HCT116 (cell line): ENCODE measurements at regions not wholly inside any gene's neighbourhood (a gene's known extent, or its start where the extent isn't known, plus 50 kb on each side); places are given as distances from the start of the nearest gene placed in this dataset.
"Not testable (repeated sequence)": the region's sequence is repeated elsewhere in the genome, so short reads cannot be mapped to it uniquely, and the experiment has no call there.

Experiments
- ATAC-seq: fragments of 200-7000 bp; cut with Tn5 transposase; 2 replicates; pipeline ENCODE4 v1.9.1; 2020; ENCODE audit warnings: mild to moderate bottlenecking, moderate library complexity
- BruUV-seq: library from RNA; stranded (reverse); fragments of 400-500 nt; replicated peaks from 2 replicates; lab custom pipeline; 2021; lab: Mats Ljungman, UMichigan
- CTCF ChIA-PET: fragments of 300-600 bp; sonication (Branson Sonifier 250); formaldehyde crosslinking; loops from one replicate; lab custom pipeline; 2021; ENCODE audit warnings: antibody characterized with exemption; lab: Charles Lee
- POLR2A ChIA-PET: fragments of 300-600, 350-600 bp; sonication (Branson Sonifier 250); formaldehyde crosslinking; loops from one replicate; lab custom pipeline; 2021; ENCODE audit warnings: antibody characterized with exemption; lab: Charles Lee
- RAD21 ChIA-PET, 2 experiments: fragments of 300-600 bp; sonication (Branson Sonifier 250); formaldehyde crosslinking; loops; one replicate each; lab custom pipeline; 2023; ENCODE audit warnings: low total read pairs in 2 of 2; ENCODE audit not compliant: uncharacterized antibody in 2 of 2, unreplicated experiment in 2 of 2, low non-redundant PET in 1 of 2; lab: Charles Lee
- DNase-seq: peaks from one replicate; pipeline ENCODE4 v3.0.0-alpha.2; 2010; ENCODE audit warnings: low read depth, low spot score
- H2AFZ ChIP-seq: fragments of 200-600 bp; shearing (Covaris generic), sonication (generic); 2 replicates; pipeline ENCODE4 v1.6.1; 2017; ENCODE audit warnings: low read depth, mixed run types, mixed read lengths, antibody characterized with exemption, low read length; ENCODE audit not compliant: poor library complexity, severe bottlenecking
- H3K27ac ChIP-seq: 2 replicates; pipeline ENCODE4 v1.5.1; 2012; ENCODE audit warnings: low read depth, low read length
- H3K27me3 ChIP-seq: fragments of 200-600 bp; sonication (generic); 2 replicates; pipeline ENCODE4 v1.6.1; 2016; ENCODE audit warnings: mixed run types, low read length, mixed read lengths; ENCODE audit not compliant: insufficient read depth
- H3K36me3 ChIP-seq, 2 experiments: fragments of 200-500 bp in 1 of 2; fragments of 200-600 bp in 1 of 2; sonication (Bioruptor generic) in 1 of 2; sonication (generic) in 1 of 2; 2 replicates each; pipeline versions ENCODE4 v1.5.1 to v1.6.1; 2014 to 2016; ENCODE audit warnings: low read length in 2 of 2, inconsistent platforms in 1 of 2, mixed read lengths in 1 of 2, mixed run types in 1 of 2; ENCODE audit not compliant: insufficient read depth in 2 of 2, control insufficient read depth in 1 of 2
- H3K4me1 ChIP-seq, 2 experiments: fragments of 200-600 bp in 1 of 2; sonication (generic) in 1 of 2; 2 replicates each; pipeline versions ENCODE4 v1.5.1 to v1.6.1; 2012 to 2017; ENCODE audit warnings: low read length in 2 of 2, inconsistent platforms in 1 of 2, mild to moderate bottlenecking in 1 of 2, mixed read lengths in 1 of 2, mixed run types in 1 of 2, moderate library complexity in 1 of 2; ENCODE audit not compliant: insufficient read depth in 2 of 2, control insufficient read depth in 1 of 2
- H3K4me2 ChIP-seq: fragments of 200-600 bp; sonication (generic); 2 replicates; pipeline ENCODE4 v1.6.1; 2017; ENCODE audit warnings: mixed run types, low read length, mixed read lengths
- H3K4me3 ChIP-seq, 2 experiments: fragments of 200-600 bp in 1 of 2; sonication (generic) in 1 of 2; replicated peaks in 1 of 2; 2 replicates each; pipeline ENCODE4 v1.5.1; 2011 to 2016; ENCODE audit warnings: low read length in 2 of 2, control low read depth in 1 of 2, low read depth in 1 of 2, mild to moderate bottlenecking in 1 of 2, mixed read lengths in 1 of 2, mixed run types in 1 of 2
- H3K79me2 ChIP-seq: fragments of 200-600 bp; sonication (generic); 2 replicates; pipeline ENCODE4 v1.6.1; 2017; ENCODE audit warnings: mild to moderate bottlenecking, mixed run types, low read length, moderate library complexity, mixed read lengths; ENCODE audit not compliant: insufficient read depth
- H3K9ac ChIP-seq: fragments of 200-600 bp; sonication (generic); 2 replicates; pipeline ENCODE4 v1.6.1; 2016; ENCODE audit warnings: low read length, mixed read lengths
- H3K9me2 ChIP-seq: fragments of 200-600 bp; sonication (generic), shearing (Covaris generic); 2 replicates; pipeline ENCODE4 v1.6.1; 2017; ENCODE audit warnings: mixed run types, mild to moderate bottlenecking, moderate library complexity; ENCODE audit not compliant: insufficient read depth
- H3K9me3 ChIP-seq, 2 experiments: fragments of 200-500 bp in 1 of 2; fragments of 200-600 bp in 1 of 2; sonication (Bioruptor generic) in 1 of 2; sonication (generic) in 1 of 2; 2 replicates each; pipeline ENCODE4 v1.6.1; 2014 to 2017; ENCODE audit warnings: low read length in 2 of 2, mixed read lengths in 2 of 2, inconsistent platforms in 1 of 2, low read depth in 1 of 2, mild to moderate bottlenecking in 1 of 2, mixed run types in 1 of 2, moderate library complexity in 1 of 2; ENCODE audit not compliant: control insufficient read depth in 1 of 2, insufficient read depth in 1 of 2
- H4K20me1 ChIP-seq: fragments of 200-600 bp; sonication (generic), shearing (Covaris generic); 2 replicates; pipeline ENCODE4 v1.6.1; 2017; ENCODE audit warnings: mixed run types, mild to moderate bottlenecking, moderate library complexity; ENCODE audit not compliant: insufficient read depth
- ATF3 ChIP-seq: IDR thresholded peaks from 2 replicates; pipeline ENCODE4 v1.6.1; 2012
- CEBPB ChIP-seq: IDR thresholded peaks from 2 replicates; pipeline ENCODE4 v1.6.1; 2012; ENCODE audit warnings: low read depth
- CTCF ChIP-seq, 3 experiments: fragments of 200-600 bp in 1 of 3; sonication (generic) in 1 of 3; IDR thresholded peaks in 2 of 3; conservative IDR thresholded peaks in 1 of 3; 2 replicates each; pipeline ENCODE4 v1.5.1; 2012 to 2017; ENCODE audit warnings: low read depth in 2 of 3, low read length in 2 of 3, antibody characterized with exemption in 1 of 3, borderline replicate concordance in 1 of 3, control low read depth in 1 of 3, mild to moderate bottlenecking in 1 of 3, mixed read lengths in 1 of 3, mixed run types in 1 of 3, moderate library complexity in 1 of 3; ENCODE audit not compliant: insufficient read depth in 1 of 3
- EGR1 ChIP-seq: IDR thresholded peaks from 2 replicates; pipeline ENCODE4 v1.6.1; 2012; ENCODE audit warnings: low read depth
- ELF1 ChIP-seq: IDR thresholded peaks from 2 replicates; pipeline ENCODE4 v1.6.1; 2012; ENCODE audit warnings: low read depth, borderline replicate concordance
- FOSL1 ChIP-seq: IDR thresholded peaks from 2 replicates; pipeline ENCODE4 v1.6.1; 2012; ENCODE audit warnings: low read depth
- JUND ChIP-seq: IDR thresholded peaks from 2 replicates; pipeline ENCODE4 v1.6.1; 2012
- POLR2AphosphoS5 ChIP-seq: IDR thresholded peaks from 2 replicates; pipeline ENCODE4 v1.6.1; 2011; ENCODE audit warnings: mild to moderate bottlenecking, low read depth, low read length, moderate library complexity
- RAD21 ChIP-seq: IDR thresholded peaks from 2 replicates; pipeline ENCODE4 v1.6.1; 2012; ENCODE audit warnings: low read depth, mild to moderate bottlenecking
- REST ChIP-seq: IDR thresholded peaks from 2 replicates; pipeline ENCODE4 v1.6.1; 2012; ENCODE audit warnings: low read depth
- SIN3A ChIP-seq: IDR thresholded peaks from 2 replicates; pipeline ENCODE4 v1.6.1; 2012; ENCODE audit warnings: low read depth
- YY1 ChIP-seq: IDR thresholded peaks from 2 replicates; pipeline ENCODE4 v1.6.1; 2011; ENCODE audit warnings: low read length, low read depth, moderate library complexity, mild to moderate bottlenecking; ENCODE audit not compliant: insufficient replicate concordance; ENCODE audit errors: extremely low read depth
- ZBTB33 ChIP-seq: IDR thresholded peaks from 2 replicates; pipeline ENCODE4 v1.6.1; 2011; ENCODE audit warnings: mild to moderate bottlenecking, low read length, moderate library complexity; ENCODE audit not compliant: insufficient replicate concordance; ENCODE audit errors: extremely low read depth
- intact Hi-C: fragments of 100-400 bp; cut with micrococcal nuclease; formaldehyde crosslinking; loops from 2 replicates; pipeline ENCODE4 v1.10.0; 2022

GRCh38 chr4:9707936-9708335 lies 73.5 kb upstream of the DRD5 start:
- BruUV-seq, H3K9me2 ChIP-seq, H3K79me2 ChIP-seq, H3K27me3 ChIP-seq, H3K9ac ChIP-seq, ATAC-seq, H2AFZ ChIP-seq, POLR2A ChIA-PET, H3K4me2 ChIP-seq, CTCF ChIA-PET, H3K9me3 ChIP-seq, H3K4me3 ChIP-seq, H4K20me1 ChIP-seq, DNase-seq, RAD21 ChIA-PET, H3K27ac ChIP-seq, H3K36me3 ChIP-seq: not testable (repeated sequence)
- intact Hi-C loops, result loop anchor here (10.0 kb wide), 1 partner anchor 187 kb away; no protein-coding TSS in a partner anchor
- peaks cover 2 to 18% of the 10 kb centered on the region in 2 experiments; a peak in 2 of 4 replicates for H3K4me1 ChIP-seq

GRCh38 chr4:9709724-9710123 lies 71.7 kb upstream of the DRD5 start:
- no peak overlapping the region for H2AFZ ChIP-seq
- no TSS peak for BruUV-seq
- no peak for TF ChIP-seq RAD21
- TF ChIP-seq ATF3, result no peak
- no peak for TF ChIP-seq POLR2AphosphoS5
- TF ChIP-seq ELF1, result no peak
- no peak for TF ChIP-seq CEBPB
- TF ChIP-seq ZBTB33, result no peak
- TF ChIP-seq YY1, result no peak
- no peak for TF ChIP-seq FOSL1
- no peak for TF ChIP-seq REST
- TF ChIP-seq EGR1, result no peak
- TF ChIP-seq JUND, result no peak
- TF ChIP-seq CTCF (IDR thresholded peaks at IDR 0.05 in 2 of 3, conservative IDR thresholded peaks at IDR 0.05 in 1 of 3; ENCODE audit: borderline replicate concordance in 1 of 3, insufficient read depth in 1 of 3, low read depth in 2 of 3, low read length in 2 of 3), result no peak
- no peak for TF ChIP-seq SIN3A

More at GRCh38 chr4:9709724-9710123, 71.7 kb upstream of the DRD5 start:
- no peak overlapping the region for H3K9ac ChIP-seq
- intact Hi-C loops, result loop anchor here (10.0 kb wide), 1 partner anchor 185 kb away; no protein-coding TSS in a partner anchor
- no peaks in the 10 kb centered on the region for H3K36me3 ChIP-seq
- H3K27me3 ChIP-seq, result no peaks in the 10 kb centered on the region
- CTCF ChIA-PET, result no interaction called here
- H3K4me2 ChIP-seq, result no peak overlapping the region
- no peaks in the 10 kb centered on the region for H4K20me1 ChIP-seq
- DNase-seq (no peak), ATAC-seq (no peak)
- H3K79me2 ChIP-seq, result no peaks in the 10 kb centered on the region
- H3K4me1 ChIP-seq, result peaks cover 2 to 11% of the 10 kb centered on the region in 2 experiments; a peak in 2 of 4 replicates
- no peaks in the 10 kb centered on the region for H3K9me2 ChIP-seq
- POLR2A ChIA-PET, result no interaction called here
- H3K9me3 ChIP-seq, result no peaks in the 10 kb centered on the region
- no peak overlapping the region for H3K27ac ChIP-seq
- RAD21 ChIA-PET, result no interaction called here
- no peak overlapping the region for H3K4me3 ChIP-seq
